HEK293T (cell line): ENCODE measurements at regions not wholly inside any gene's neighbourhood (a gene's known extent, or its start where the extent isn't known, plus 50 kb on each side); places are given as distances from the start of the nearest gene placed in this dataset.

Experiments
- CTCF ChIA-PET: fragments of 350-600 bp; formaldehyde crosslinking; extraction: SDS; loops from one replicate; lab custom pipeline; 2021; ENCODE audit warnings: antibody characterized with exemption, inconsistent platforms; lab: Yijun Ruan, JAX
- POLR2A ChIA-PET: fragments of 350-600 bp; formaldehyde crosslinking; extraction: SDS; loops from one replicate; lab custom pipeline; 2020; ENCODE audit warnings: antibody characterized with exemption, inconsistent platforms; lab: Yijun Ruan, JAX
- DNase-seq: peaks from one replicate; pipeline ENCODE4 v3.0.0; 2012; ENCODE audit warnings: mixed read lengths; ENCODE audit errors: extremely low spot score
- ARNT ChIP-seq: fragments of 450-650 bp; IDR thresholded peaks from 2 replicates; pipeline ENCODE4 v1.6.1; 2017; ENCODE audit warnings: mild to moderate bottlenecking
- BHLHE40 ChIP-seq: fragments of 450-650 bp; IDR thresholded peaks from 2 replicates; pipeline ENCODE4 v1.6.1; 2016; ENCODE audit warnings: mild to moderate bottlenecking, moderate library complexity, borderline replicate concordance
- CTBP1 ChIP-seq: fragments of 450-650 bp; IDR thresholded peaks from 2 replicates; pipeline ENCODE4 v1.6.1; 2016; ENCODE audit warnings: borderline replicate concordance
- ELF4 ChIP-seq: fragments of 450-650 bp; IDR thresholded peaks from 2 replicates; pipeline ENCODE4 v1.6.1; 2017; ENCODE audit warnings: antibody characterized with exemption
- FOXA1 ChIP-seq: fragments of 450-650 bp; IDR thresholded peaks from 2 replicates; pipeline ENCODE4 v1.6.1; 2016; ENCODE audit warnings: mild to moderate bottlenecking
- FOXK2 ChIP-seq: fragments of 450-650 bp; IDR thresholded peaks from 2 replicates; pipeline ENCODE4 v1.6.1; 2016; ENCODE audit warnings: mild to moderate bottlenecking
- FOXM1 ChIP-seq: fragments of 450-650 bp; IDR thresholded peaks from 2 replicates; pipeline ENCODE4 v1.6.1; 2017; ENCODE audit warnings: mild to moderate bottlenecking, borderline replicate concordance
- HDGF ChIP-seq: fragments of 450-650 bp; IDR thresholded peaks from 2 replicates; pipeline ENCODE4 v1.6.1; 2017; ENCODE audit warnings: antibody characterized with exemption, borderline replicate concordance
- L3MBTL2 ChIP-seq: fragments of 450-650 bp; conservative IDR thresholded peaks from 2 replicates; pipeline ENCODE4 v1.6.1; 2016; ENCODE audit warnings: mild to moderate bottlenecking
- LEF1 ChIP-seq: fragments of 450-650 bp; IDR thresholded peaks from 2 replicates; pipeline ENCODE4 v1.6.1; 2017; ENCODE audit warnings: mild to moderate bottlenecking, borderline replicate concordance
- NFRKB ChIP-seq: fragments of 450-650 bp; IDR thresholded peaks from 2 replicates; pipeline ENCODE4 v1.6.1; 2016; ENCODE audit warnings: mild to moderate bottlenecking, moderate library complexity
- PKNOX1 ChIP-seq: fragments of 450-650 bp; IDR thresholded peaks from 2 replicates; pipeline ENCODE4 v1.6.1; 2016
- SP1 ChIP-seq: fragments of 450-650 bp; IDR thresholded peaks from 2 replicates; pipeline ENCODE4 v1.6.1; 2017
- SUZ12 ChIP-seq: fragments of 450-650 bp; IDR thresholded peaks from 2 replicates; pipeline ENCODE4 v1.6.1; 2016; ENCODE audit warnings: mild to moderate bottlenecking
- TARDBP ChIP-seq: fragments of 450-650 bp; IDR thresholded peaks from 2 replicates; pipeline ENCODE4 v1.6.1; 2016
- ZNF384 ChIP-seq: fragments of 450-650 bp; IDR thresholded peaks from 2 replicates; pipeline ENCODE4 v1.6.1; 2016

- ChIA-PET CTCF (interaction anchor here (0.7 kb wide), 1 partner anchor 18 kb away, joined by 4 read pairs; no protein-coding TSS in a partner anchor), POLR2A (no interaction called here)
- no peak for DNase-seq
These were observed 88.8 kb upstream of the HES1 start for GRCh38 chr3:194046995-194047645.

GRCh38 chr3:194049394-194049793 is 86.6 kb upstream of the HES1 start:
- TF ChIP-seq ZNF384: no peak
- TF ChIP-seq ARNT: no peak
- no peak for TF ChIP-seq PKNOX1
- TF ChIP-seq BHLHE40: no peak
- TF ChIP-seq FOXK2: no peak
- TF ChIP-seq TARDBP: no peak
- ChIA-PET POLR2A (no interaction called here), CTCF (no interaction called here)
- no peak for DNase-seq

More at GRCh38 chr3:194046995-194047645, 88.8 kb upstream of the HES1 start:
- no peak for TF ChIP-seq ELF4
- no peak for TF ChIP-seq FOXK2
- TF ChIP-seq FOXA1: no peak
- no peak for TF ChIP-seq BHLHE40
- TF ChIP-seq LEF1: no peak

GRCh38 chr3:194050782-194051320 is 85.1 kb upstream of the HES1 start:
- DNase-seq: no peak
- ChIA-PET CTCF (no interaction called here), POLR2A (no interaction called here)
- no peak for TF ChIP-seq NFRKB
- no peak for TF ChIP-seq BHLHE40
- no peak for TF ChIP-seq FOXK2
- TF ChIP-seq FOXM1: no peak
- no peak for TF ChIP-seq LEF1
- TF ChIP-seq ZNF384: no peak
- no peak for TF ChIP-seq FOXA1
- TF ChIP-seq HDGF: no peak
- TF ChIP-seq SUZ12: no peak
- TF ChIP-seq SP1: no peak
- TF ChIP-seq ELF4: no peak
- TF ChIP-seq L3MBTL2: no peak
- no peak for TF ChIP-seq CTBP1
- no peak for TF ChIP-seq ARNT
- no peak for TF ChIP-seq TARDBP
- TF ChIP-seq PKNOX1: no peak

GRCh38 chr3:194051366-194052149 is 84.4 kb upstream of the HES1 start:
- no peak for DNase-seq
- TF ChIP-seq ARNT (no peak), PKNOX1 (no peak), HDGF (no peak)
- ChIA-PET POLR2A (no interaction called here), CTCF (no interaction called here)

- TF ChIP-seq FOXM1 (no peak), ELF4 (no peak), FOXK2 (no peak), NFRKB (no peak), FOXA1 (no peak), PKNOX1 (no peak), TARDBP (no peak), HDGF (no peak), ZNF384 (no peak), LEF1 (no peak), CTBP1 (no peak), SP1 (no peak), ARNT (no peak), L3MBTL2 (no peak), SUZ12 (no peak), BHLHE40 (no peak)
- ChIA-PET CTCF (no interaction called here), POLR2A (no interaction called here)
- DNase-seq: no peak
These were observed 82.8 kb upstream of the HES1 start for GRCh38 chr3:194053136-194053535.

- no peak for DNase-seq
- no peak for TF ChIP-seq PKNOX1
- CTCF ChIA-PET: no interaction called here
- POLR2A ChIA-PET: no interaction called here
These were observed 81.9 kb upstream of the HES1 start for GRCh38 chr3:194054016-194054415.
